MM.1S (cell line): ENCODE measurements at regions not wholly inside any gene's neighbourhood (a gene's known extent, or its start where the extent isn't known, plus 50 kb on each side); places are given as distances from the start of the nearest gene placed in this dataset.

Experiments used
- DNase-seq: peaks from one replicate; pipeline ENCODE4 v3.0.0-alpha.2; 2015
- H2AFZ ChIP-seq: fragments of 300-600 bp; sonication (generic); 2 replicates; pipeline ENCODE4 v1.6.0; 2016; ENCODE audit warnings: antibody characterized with exemption, low read length
- H3F3A ChIP-seq: fragments of 300-600 bp; sonication (generic); 2 replicates; pipeline ENCODE4 v1.6.1; 2016; ENCODE audit warnings: mild to moderate bottlenecking, antibody characterized with exemption, low read length, moderate library complexity, mixed read lengths; ENCODE audit not compliant: insufficient read depth
- H3K27ac ChIP-seq: fragments of 300-600 bp; sonication (generic); 2 replicates; pipeline ENCODE4 v1.5.1; 2016; ENCODE audit warnings: mild to moderate bottlenecking, low read length
- H3K27me3 ChIP-seq: fragments of 300-600 bp; sonication (generic); replicated peaks from 2 replicates; pipeline ENCODE4 v1.6.0; 2016; ENCODE audit warnings: low read length; ENCODE audit not compliant: insufficient read depth
- H3K36me3 ChIP-seq: fragments of 300-600 bp; sonication (generic); replicated peaks from 2 replicates; pipeline ENCODE4 v1.6.1; 2016; ENCODE audit warnings: mild to moderate bottlenecking, low read length, mixed read lengths; ENCODE audit not compliant: insufficient read depth
- H3K4me1 ChIP-seq: fragments of 300-600 bp; sonication (generic); 2 replicates; pipeline ENCODE4 v1.6.1; 2016; ENCODE audit warnings: low read length, mixed read lengths
- H3K4me2 ChIP-seq: fragments of 300-600 bp; sonication (generic); 2 replicates; pipeline ENCODE4 v1.6.0; 2016; ENCODE audit warnings: low read depth, low read length
- H3K4me3 ChIP-seq: fragments of 300-600 bp; sonication (generic); 2 replicates; pipeline ENCODE4 v1.5.1; 2016; ENCODE audit warnings: low read length, mixed read lengths
- H3K79me2 ChIP-seq: fragments of 300-600 bp; sonication (generic); 2 replicates; pipeline ENCODE4 v1.6.1; 2016; ENCODE audit warnings: mixed run types, low read length, mixed read lengths
- H3K9ac ChIP-seq: fragments of 300-600 bp; sonication (generic); 2 replicates; pipeline ENCODE4 v1.6.1; 2016; ENCODE audit warnings: low read length, mixed read lengths
- H3K9me2 ChIP-seq: fragments of 300-600 bp; sonication (generic); replicated peaks from 2 replicates; pipeline ENCODE4 v1.6.1; 2016; ENCODE audit warnings: mild to moderate bottlenecking, low read length, mixed read lengths; ENCODE audit not compliant: insufficient read depth
- H3K9me3 ChIP-seq: fragments of 300-600 bp; sonication (generic); replicated peaks from 2 replicates; pipeline ENCODE4 v1.6.1; 2016; ENCODE audit warnings: mild to moderate bottlenecking, low read length, mixed read lengths; ENCODE audit not compliant: insufficient read depth
- H4K20me1 ChIP-seq: fragments of 300-600 bp; sonication (generic); 2 replicates; pipeline ENCODE4 v1.6.1; 2016; ENCODE audit warnings: mild to moderate bottlenecking, low read length, moderate library complexity, mixed read lengths; ENCODE audit not compliant: insufficient read depth
- CTCF ChIP-seq: fragments of 300-600 bp; sonication (generic); IDR thresholded peaks from 2 replicates; pipeline ENCODE4 v1.5.1; 2016; ENCODE audit warnings: antibody characterized with exemption, low read length, mixed read lengths
- EZH2 ChIP-seq: fragments of 300-600 bp; sonication (generic); optimal IDR thresholded peaks from 2 replicates; pipeline ENCODE3; 2017; ENCODE audit warnings: low read depth, mild to moderate bottlenecking, antibody characterized with exemption, low read length, mixed read lengths
- EZH2phosphoT487 ChIP-seq: fragments of 300-600 bp; sonication (generic); IDR thresholded peaks from 2 replicates; pipeline ENCODE4 v1.6.1; 2018; ENCODE audit warnings: antibody characterized with exemption, low read length

- no peak overlapping the region for H3K9ac ChIP-seq
Observed at GRCh38 chrX:84690228-84690627, 188.0 kb upstream of the HDX start.

DNA sequence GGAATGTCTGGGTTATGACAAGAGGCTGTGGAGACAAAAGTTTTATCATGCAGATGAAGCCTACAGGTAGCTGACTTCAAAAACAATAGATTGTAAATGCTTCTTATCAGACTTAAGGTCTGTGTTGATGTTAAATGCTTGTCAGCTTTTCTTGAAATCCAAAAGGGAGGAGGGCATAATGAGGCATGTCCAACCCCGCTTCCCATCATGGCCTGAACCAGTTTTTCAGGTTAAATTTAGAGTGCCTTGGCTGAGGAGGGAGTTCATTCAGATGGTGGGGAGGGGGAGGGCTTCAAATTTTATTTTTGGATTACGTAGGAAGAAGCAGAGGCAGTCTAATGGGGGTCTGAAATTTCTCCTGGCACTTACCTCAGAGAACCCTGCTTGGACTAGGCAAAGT, 207.7 kb upstream of the HDX start:
- H3K79me2 ChIP-seq = no peaks in the 10 kb centered on the region
- H3K9me3 ChIP-seq = no peaks in the 10 kb centered on the region
- H3F3A ChIP-seq = no peaks in the 10 kb centered on the region
- H3K27me3 ChIP-seq = no peaks in the 10 kb centered on the region
- H3K36me3 ChIP-seq = no peaks in the 10 kb centered on the region
- no peak overlapping the region for H3K4me2 ChIP-seq
- H4K20me1 ChIP-seq = no peaks in the 10 kb centered on the region
- H3K9ac ChIP-seq = no peak overlapping the region
- H2AFZ ChIP-seq = no peak overlapping the region
- H3K4me3 ChIP-seq = no peak overlapping the region
- DNase-seq = no peak
- H3K27ac ChIP-seq = no peak overlapping the region
- no peaks in the 10 kb centered on the region for H3K4me1 ChIP-seq
- H3K9me2 ChIP-seq = no peaks in the 10 kb centered on the region
- TF ChIP-seq EZH2 (no peak), EZH2phosphoT487 (no peak), CTCF (no peak)

More at GRCh38 chrX:84690228-84690627, 188.0 kb upstream of the HDX start:
- H3K9me2 ChIP-seq = no peaks in the 10 kb centered on the region
- H3K9me3 ChIP-seq = no peaks in the 10 kb centered on the region
- TF ChIP-seq CTCF (no peak), EZH2phosphoT487 (no peak), EZH2 (no peak)
- H4K20me1 ChIP-seq = no peaks in the 10 kb centered on the region
- no peaks in the 10 kb centered on the region for H3K36me3 ChIP-seq
- H3K79me2 ChIP-seq = no peaks in the 10 kb centered on the region
- no peaks in the 10 kb centered on the region for H3K4me1 ChIP-seq
- H2AFZ ChIP-seq = no peak overlapping the region
- no peak overlapping the region for H3K4me3 ChIP-seq
- no peak overlapping the region for H3K4me2 ChIP-seq
- no peaks in the 10 kb centered on the region for H3K27me3 ChIP-seq
- no peaks in the 10 kb centered on the region for H3F3A ChIP-seq
- no peak overlapping the region for H3K27ac ChIP-seq
- DNase-seq = no peak

DNA sequence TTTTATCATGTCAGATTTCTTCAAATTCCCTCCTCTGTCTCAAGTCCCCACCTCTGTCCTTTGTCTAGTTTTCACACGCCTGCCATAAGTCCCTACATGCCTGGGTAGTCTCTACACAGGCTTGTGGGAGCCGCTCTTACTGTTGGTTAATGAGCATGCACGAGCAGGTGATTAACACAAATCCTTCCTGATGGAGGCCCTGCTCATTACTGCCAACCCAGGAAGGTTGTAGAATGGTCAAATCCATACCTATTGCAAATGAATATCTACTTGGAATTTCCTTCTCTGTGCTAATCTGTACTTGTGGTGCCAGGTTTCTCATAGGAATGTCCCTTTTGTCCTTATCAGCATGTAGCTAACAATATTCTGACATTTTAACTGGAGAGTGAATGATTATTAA, 208.4 kb upstream of the HDX start:
- Histone ChIP-seq H3F3A (no peaks in the 10 kb centered on the region), H3K79me2 (no peaks in the 10 kb centered on the region), H2AFZ (no peak overlapping the region), H3K9me2 (no peaks in the 10 kb centered on the region), H3K27ac (no peak overlapping the region), H3K4me2 (no peak overlapping the region), H3K27me3 (no peaks in the 10 kb centered on the region), H4K20me1 (no peaks in the 10 kb centered on the region), H3K9me3 (no peaks in the 10 kb centered on the region), H3K9ac (no peak overlapping the region), H3K4me1 (no peaks in the 10 kb centered on the region), H3K4me3 (no peak overlapping the region), H3K36me3 (no peaks in the 10 kb centered on the region)
- TF ChIP-seq EZH2 (no peak), EZH2phosphoT487 (no peak), CTCF (no peak)
- no peak for DNase-seq
